ENCODE measurements at regions not wholly inside any gene's neighbourhood (a gene's known extent, or its start where the extent isn't known, plus 50 kb on each side); places are given as distances from the start of the nearest gene placed in this dataset.

DNA sequence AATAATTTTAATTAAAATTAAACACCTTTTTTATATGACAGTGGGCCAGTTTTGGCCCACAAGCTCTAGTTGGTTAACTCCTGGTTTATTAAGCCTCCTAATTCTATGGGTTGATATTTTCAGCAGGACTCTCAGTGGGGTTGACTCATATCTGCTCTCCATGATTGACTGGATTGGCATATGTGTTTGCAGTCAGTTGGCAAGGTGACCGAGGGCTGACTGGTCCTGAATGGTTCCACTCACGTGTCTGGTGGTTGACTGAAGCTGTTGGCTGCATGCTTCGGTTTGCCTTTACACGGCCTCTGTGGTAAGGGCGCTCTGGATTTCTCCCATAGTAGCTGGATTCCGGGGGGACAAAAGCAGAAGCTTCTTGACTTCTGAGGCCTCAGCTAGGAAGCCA lies 65.3 kb upstream of the ZNF280D start:
- no peak for DNase-seq
- Histone ChIP-seq H3K79me1 (ENCODE audit: insufficient read depth, low read depth, low read length, poor library complexity, severe bottlenecking) (no peaks in the 10 kb centered on the region), H2BK120ac (ENCODE audit: low read depth, low read length, poor library complexity, severe bottlenecking) (no peak overlapping the region), H4K20me1 (ENCODE audit: control insufficient read depth, insufficient read depth, insufficient read length) (no peaks in the 10 kb centered on the region), H4K5ac (ENCODE audit: insufficient read length, low read depth, low read length) (no peak overlapping the region), H2BK5ac (ENCODE audit: insufficient read length, low read length) (no peak overlapping the region), H3T11ph (ENCODE audit: low read length) (no peak overlapping the region), H3K56ac (ENCODE audit: insufficient read length, low read depth, low read length) (no peak overlapping the region), H3K23ac (ENCODE audit: insufficient read length, low read depth, low read length) (no peak overlapping the region), H4K8ac (replicated peaks; ENCODE audit: insufficient read length, low read depth, low read length) (no peak overlapping the region), H3K9me3 (ENCODE audit: control insufficient read depth, low read depth, low read length) (no peaks in the 10 kb centered on the region), H3K27ac (ENCODE audit: insufficient read length, low read depth, low read length) (no peak overlapping the region), H2BK12ac (ENCODE audit: insufficient read length, low read depth, low read length) (no peak overlapping the region), H2BK15ac (ENCODE audit: low read depth, low read length) (no peak overlapping the region), H3K79me2 (ENCODE audit: insufficient read depth, low read length) (no peaks in the 10 kb centered on the region), H3K4me2 (ENCODE audit: insufficient read depth, insufficient read length, low read length) (no peak overlapping the region), H3K23me2 (ENCODE audit: insufficient read length, low read depth, low read length, poor library complexity, severe bottlenecking) (no peaks in the 10 kb centered on the region), H3K4me1 (ENCODE audit: insufficient read depth, low read length) (no peaks in the 10 kb centered on the region), H4K91ac (ENCODE audit: insufficient read length, low read depth, low read length) (no peak overlapping the region), H3K18ac (ENCODE audit: insufficient read length, low read depth, low read length) (no peak overlapping the region), H3K9ac (ENCODE audit: extremely low read depth, insufficient read length, low read length) (no peak overlapping the region), H2AFZ (ENCODE audit: low read length) (no peak overlapping the region), H3K27me3 (ENCODE audit: insufficient read depth, low read length) (no peaks in the 10 kb centered on the region), H2BK20ac (ENCODE audit: low read depth, low read length, poor library complexity, severe bottlenecking) (no peak overlapping the region), H3K14ac (ENCODE audit: insufficient read depth, low read length) (no peak overlapping the region), H3K4ac (ENCODE audit: low read depth, low read length) (no peak overlapping the region), H2AK5ac (ENCODE audit: insufficient read length, low read length) (no peak overlapping the region)
- no peaks in the 10 kb centered on the region for H3K4me1 Mint-ChIP-seq
- TF ChIP-seq, protein P1, sequence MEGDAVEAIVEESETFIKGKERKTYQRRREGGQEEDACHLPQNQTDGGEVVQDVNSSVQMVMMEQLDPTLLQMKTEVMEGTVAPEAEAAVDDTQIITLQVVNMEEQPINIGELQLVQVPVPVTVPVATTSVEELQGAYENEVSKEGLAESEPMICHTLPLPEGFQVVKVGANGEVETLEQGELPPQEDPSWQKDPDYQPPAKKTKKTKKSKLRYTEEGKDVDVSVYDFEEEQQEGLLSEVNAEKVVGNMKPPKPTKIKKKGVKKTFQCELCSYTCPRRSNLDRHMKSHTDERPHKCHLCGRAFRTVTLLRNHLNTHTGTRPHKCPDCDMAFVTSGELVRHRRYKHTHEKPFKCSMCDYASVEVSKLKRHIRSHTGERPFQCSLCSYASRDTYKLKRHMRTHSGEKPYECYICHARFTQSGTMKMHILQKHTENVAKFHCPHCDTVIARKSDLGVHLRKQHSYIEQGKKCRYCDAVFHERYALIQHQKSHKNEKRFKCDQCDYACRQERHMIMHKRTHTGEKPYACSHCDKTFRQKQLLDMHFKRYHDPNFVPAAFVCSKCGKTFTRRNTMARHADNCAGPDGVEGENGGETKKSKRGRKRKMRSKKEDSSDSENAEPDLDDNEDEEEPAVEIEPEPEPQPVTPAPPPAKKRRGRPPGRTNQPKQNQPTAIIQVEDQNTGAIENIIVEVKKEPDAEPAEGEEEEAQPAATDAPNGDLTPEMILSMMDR (conservative IDR thresholded peaks at IDR 0.05): no peak
- no peak overlapping the region for H3K4me3 Mint-ChIP-seq
- no peaks in the 10 kb centered on the region for H3K27me3 Mint-ChIP-seq (ENCODE audit: low read depth)
- H3K9me3 Mint-ChIP-seq: no peaks in the 10 kb centered on the region
- WGBS (ENCODE audit: extremely low coverage, insufficient read length, low lambda C conversion rate): no CpG with 5 or more reads among the region's 6 CpGs
- no peaks in the 10 kb centered on the region for H3K36me3 Mint-ChIP-seq (ENCODE audit: insufficient read depth in 1 of 3, low read depth in 3 of 3)
- H3K27ac Mint-ChIP-seq: no peak overlapping the region
